D721Med (cell line): ENCODE measurements at regions not wholly inside any gene's neighbourhood (a gene's known extent, or its start where the extent isn't known, plus 50 kb on each side); places are given as distances from the start of the nearest gene placed in this dataset.

Experiments used
- DNase-seq: peaks from one replicate; pipeline ENCODE4 v3.0.0; 2011; ENCODE audit warnings: low spot score; ENCODE audit not compliant: insufficient read length
- FAIRE-seq: peaks from 2 replicates; lab custom pipeline; 2011; peaks lifted over from hg19 to GRCh38; lab: Jason Lieb, UNC
- TF ChIP-seq, protein P1 (sequence below): IDR thresholded peaks from 2 replicates; pipeline ENCODE4 v1.5.1; 2012; ENCODE audit warnings: mild to moderate bottlenecking, control low read depth; ENCODE audit not compliant: insufficient read depth; ENCODE audit errors: missing control alignments

DNA sequence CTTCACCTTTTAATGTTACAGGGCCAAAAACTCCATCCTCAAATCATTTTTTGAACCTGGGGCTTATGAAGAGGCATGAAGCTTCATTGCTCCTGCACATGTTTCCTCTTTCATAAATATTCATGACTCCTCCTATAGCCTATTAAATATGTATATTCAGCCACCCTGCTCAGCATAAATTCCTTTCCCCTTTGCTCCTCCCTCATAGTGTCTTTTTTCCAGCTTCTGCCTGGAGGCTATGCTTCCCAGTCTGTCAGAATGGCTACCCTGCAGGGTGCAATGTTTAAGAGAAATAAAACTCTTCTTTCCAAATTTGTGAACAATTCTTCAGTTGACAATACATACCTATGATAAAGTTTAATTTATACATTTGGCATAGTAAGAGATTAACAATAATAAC, 1082.9 kb upstream of the CDH18 start:
- FAIRE-seq (no peak), DNase-seq (no peak)

DNA sequence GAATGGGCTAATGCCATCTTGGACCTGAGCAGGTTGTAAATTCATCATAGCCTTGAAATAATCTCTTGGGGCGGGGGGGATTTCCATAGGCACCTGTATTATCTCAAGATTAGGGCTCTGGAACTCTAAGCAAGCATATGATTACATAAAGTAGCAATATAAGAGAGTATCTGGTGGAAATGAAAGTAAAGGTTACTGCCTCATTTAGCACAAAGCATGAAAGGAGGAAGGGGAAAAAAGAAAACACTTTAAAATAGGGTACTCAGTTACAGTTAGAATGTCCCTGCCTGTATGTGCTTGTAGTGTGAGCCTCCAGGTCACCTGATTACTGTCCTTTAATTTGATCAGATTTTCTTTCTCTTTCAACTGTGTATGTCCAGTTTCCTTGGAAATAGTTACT, 1079.7 kb upstream of the CDH18 start:
- TF ChIP-seq, protein P1, sequence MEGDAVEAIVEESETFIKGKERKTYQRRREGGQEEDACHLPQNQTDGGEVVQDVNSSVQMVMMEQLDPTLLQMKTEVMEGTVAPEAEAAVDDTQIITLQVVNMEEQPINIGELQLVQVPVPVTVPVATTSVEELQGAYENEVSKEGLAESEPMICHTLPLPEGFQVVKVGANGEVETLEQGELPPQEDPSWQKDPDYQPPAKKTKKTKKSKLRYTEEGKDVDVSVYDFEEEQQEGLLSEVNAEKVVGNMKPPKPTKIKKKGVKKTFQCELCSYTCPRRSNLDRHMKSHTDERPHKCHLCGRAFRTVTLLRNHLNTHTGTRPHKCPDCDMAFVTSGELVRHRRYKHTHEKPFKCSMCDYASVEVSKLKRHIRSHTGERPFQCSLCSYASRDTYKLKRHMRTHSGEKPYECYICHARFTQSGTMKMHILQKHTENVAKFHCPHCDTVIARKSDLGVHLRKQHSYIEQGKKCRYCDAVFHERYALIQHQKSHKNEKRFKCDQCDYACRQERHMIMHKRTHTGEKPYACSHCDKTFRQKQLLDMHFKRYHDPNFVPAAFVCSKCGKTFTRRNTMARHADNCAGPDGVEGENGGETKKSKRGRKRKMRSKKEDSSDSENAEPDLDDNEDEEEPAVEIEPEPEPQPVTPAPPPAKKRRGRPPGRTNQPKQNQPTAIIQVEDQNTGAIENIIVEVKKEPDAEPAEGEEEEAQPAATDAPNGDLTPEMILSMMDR = no peak
- DNase-seq (no peak), FAIRE-seq (no peak)

More for the DNA sequence above, 1082.9 kb upstream of the CDH18 start:
- TF ChIP-seq, protein P1 = no peak

DNA sequence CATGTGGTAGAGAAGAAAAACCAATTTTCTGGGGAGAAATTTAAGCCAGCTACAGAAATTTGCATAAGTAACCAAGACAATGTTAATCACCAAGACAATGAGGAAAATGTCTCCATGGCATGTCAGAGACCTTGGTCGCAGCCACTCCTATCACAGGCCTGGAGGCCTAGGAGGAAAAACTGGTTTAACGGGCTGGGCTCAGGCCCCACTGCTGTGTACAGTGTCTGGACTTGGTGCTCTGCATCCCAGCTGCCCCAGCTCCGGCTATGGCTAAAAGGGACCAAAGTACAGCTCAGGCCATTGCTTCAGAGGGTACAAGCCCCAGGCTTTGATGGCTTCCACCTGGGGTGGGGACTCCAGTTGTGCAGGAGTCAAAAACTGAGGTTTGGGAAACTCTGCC, 1075.1 kb upstream of the CDH18 start:
- no peak for FAIRE-seq

DNA sequence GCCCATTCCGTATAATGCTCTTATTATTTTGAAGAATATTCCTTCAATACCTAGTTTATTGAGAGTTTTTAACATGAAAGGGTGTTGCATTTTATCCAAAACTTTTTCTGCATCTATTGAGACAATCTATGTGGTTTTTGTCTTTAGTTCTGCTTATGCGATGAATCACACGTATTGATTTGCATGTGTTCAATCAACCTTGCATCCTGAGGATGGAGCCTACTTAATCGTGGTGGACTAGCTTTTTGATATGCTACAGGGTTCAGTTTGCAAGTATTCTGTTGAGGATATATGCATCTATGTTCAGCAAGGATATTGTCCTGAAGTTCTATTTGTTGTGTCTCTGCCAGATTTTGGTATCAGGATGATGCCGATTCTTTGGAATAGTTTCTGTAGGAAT, 1070.3 kb upstream of the CDH18 start:
- no peak for FAIRE-seq
- TF ChIP-seq, protein P1 = no peak
- DNase-seq = no peak

More for the DNA sequence above, 1075.1 kb upstream of the CDH18 start:
- no peak for DNase-seq
- TF ChIP-seq, protein P1 = no peak

DNA sequence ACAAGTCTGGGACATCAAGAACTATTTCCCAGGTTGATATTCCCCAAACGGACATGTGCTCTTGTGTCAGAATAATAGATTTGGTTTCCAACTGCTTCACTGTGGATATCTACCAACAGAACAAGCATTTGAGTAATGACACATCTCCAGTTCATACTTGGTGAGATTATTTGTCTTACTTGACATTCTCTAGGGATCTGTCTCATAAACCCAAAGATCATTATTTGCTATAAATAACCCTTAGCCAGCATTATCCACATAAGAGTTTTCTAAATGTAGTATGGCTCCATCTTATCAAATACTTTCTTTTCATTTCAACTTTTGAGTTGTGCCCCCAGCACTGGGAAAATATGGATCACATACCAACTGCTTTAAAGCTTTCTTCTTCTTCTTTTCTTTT, 1063.9 kb upstream of the CDH18 start:
- FAIRE-seq (no peak), DNase-seq (no peak)
- TF ChIP-seq, protein P1 = no peak

DNA sequence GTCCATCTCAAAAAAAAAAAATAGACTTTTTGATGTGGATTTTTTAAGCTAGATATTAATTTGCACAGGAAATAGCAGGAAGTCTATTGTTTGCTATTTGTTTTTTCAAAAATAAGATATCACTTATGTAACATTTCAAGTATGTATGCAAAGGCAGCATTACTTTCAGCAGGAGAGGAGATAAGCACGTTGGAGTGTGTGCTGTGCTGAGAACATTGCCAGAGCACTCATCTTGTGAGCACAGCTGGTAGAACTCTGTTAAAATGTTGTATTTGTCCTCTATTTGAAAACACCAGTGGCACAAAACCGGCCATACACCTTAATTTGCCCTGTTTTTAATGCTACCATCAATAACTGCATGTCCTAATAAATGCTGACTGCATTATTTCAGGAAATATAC, 1061.9 kb upstream of the CDH18 start:
- no peak for DNase-seq
- TF ChIP-seq, protein P1 = no peak
- FAIRE-seq = no peak

DNA sequence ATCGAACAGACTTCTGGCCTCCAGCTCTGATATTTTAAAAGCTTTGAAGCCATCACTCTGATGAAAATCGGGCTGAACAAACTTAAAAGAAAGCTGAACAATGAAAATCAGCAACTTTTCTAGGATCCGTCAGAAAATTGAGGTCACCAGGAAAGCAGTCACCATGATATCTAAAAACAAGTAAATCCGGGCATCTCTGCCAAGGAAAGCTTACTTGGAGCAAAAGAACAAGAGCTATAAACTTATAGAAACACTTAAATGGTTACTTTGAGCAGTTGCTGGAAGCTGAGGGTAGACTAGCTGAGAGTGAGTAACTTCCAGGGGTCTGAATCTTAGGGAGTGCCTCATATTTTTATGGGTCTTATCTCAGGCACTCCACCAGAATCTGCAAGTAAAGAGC, 1043.0 kb upstream of the CDH18 start:
- DNase-seq (no peak), FAIRE-seq (no peak)
- TF ChIP-seq, protein P1 = no peak
